ENCODE measurements at regions not wholly inside any gene's neighbourhood (a gene's known extent, or its start where the extent isn't known, plus 50 kb on each side); places are given as distances from the start of the nearest gene placed in this dataset.

GRCh38 chrX:1767026-1767425 lies 152.2 kb downstream of the ASMT start:
- Histone ChIP-seq H3K27me3 (ENCODE audit: insufficient read depth, low read length, poor library complexity, severe bottlenecking) (no peaks in the 10 kb centered on the region), H3K79me2 (ENCODE audit: insufficient read depth, low read length) (no peaks in the 10 kb centered on the region), H2AFZ (ENCODE audit: low read length) (no peak overlapping the region), H3K4me2 (ENCODE audit: low read depth, low read length, poor library complexity, severe bottlenecking) (no peak overlapping the region), H3K9me2 (replicated peaks; ENCODE audit: low read depth, low read length) (no peaks in the 10 kb centered on the region), H3F3A (ENCODE audit: low read depth) (no peaks in the 10 kb centered on the region), H3K9me3 (ENCODE audit: insufficient read depth, low read depth, low read length) (no peaks in the 10 kb centered on the region), H3K36me3 (ENCODE audit: insufficient read depth, low read length) (no peaks in the 10 kb centered on the region), H3K4me3 (ENCODE audit: low read length, poor library complexity, severe bottlenecking) (no peak overlapping the region), H3K9ac (ENCODE audit: low read depth, low read length, poor library complexity, severe bottlenecking) (no peak overlapping the region), H3K4me1 (ENCODE audit: insufficient read depth, low read length, poor library complexity, severe bottlenecking) (no peaks in the 10 kb centered on the region), H4K20me1 (ENCODE audit: insufficient read depth, low read length, poor library complexity, severe bottlenecking) (no peaks in the 10 kb centered on the region)
- TF ChIP-seq EZH2phosphoT487 (IDR thresholded peaks at IDR 0.05; ENCODE audit: borderline replicate concordance) (no peak), CTCF (conservative IDR thresholded peaks at IDR 0.05; ENCODE audit: low read length) (no peak)

- Histone ChIP-seq H3K79me2 (ENCODE audit: insufficient read depth, low read length) (no peaks in the 10 kb centered on the region), H4K20me1 (ENCODE audit: insufficient read depth, low read length, poor library complexity, severe bottlenecking) (no peaks in the 10 kb centered on the region), H3K9me3 (ENCODE audit: insufficient read depth, low read depth, low read length) (no peaks in the 10 kb centered on the region), H3K9me2 (replicated peaks; ENCODE audit: low read depth, low read length) (no peaks in the 10 kb centered on the region), H3K4me1 (ENCODE audit: insufficient read depth, low read length, poor library complexity, severe bottlenecking) (no peaks in the 10 kb centered on the region), H2AFZ (ENCODE audit: low read length) (no peak overlapping the region), H3K27me3 (ENCODE audit: insufficient read depth, low read length, poor library complexity, severe bottlenecking) (no peaks in the 10 kb centered on the region), H3K4me2 (ENCODE audit: low read depth, low read length, poor library complexity, severe bottlenecking) (no peak overlapping the region), H3K36me3 (ENCODE audit: insufficient read depth, low read length) (no peaks in the 10 kb centered on the region), H3K4me3 (ENCODE audit: low read length, poor library complexity, severe bottlenecking) (no peak overlapping the region), H3K9ac (ENCODE audit: low read depth, low read length, poor library complexity, severe bottlenecking) (no peak overlapping the region), H3F3A (ENCODE audit: low read depth) (no peaks in the 10 kb centered on the region)
- TF ChIP-seq EZH2phosphoT487 (IDR thresholded peaks at IDR 0.05; ENCODE audit: borderline replicate concordance) = no peak
- no peak for TF ChIP-seq CTCF (conservative IDR thresholded peaks at IDR 0.05; ENCODE audit: low read length)
These were observed 164.0 kb downstream of the ASMT start for GRCh38 chrX:1778817-1779216.

- H3K36me3 ChIP-seq (ENCODE audit: insufficient read depth, low read length) = no peaks in the 10 kb centered on the region
- TF ChIP-seq CTCF (conservative IDR thresholded peaks at IDR 0.05; ENCODE audit: low read length) (no peak), EZH2phosphoT487 (IDR thresholded peaks at IDR 0.05; ENCODE audit: borderline replicate concordance) (no peak)
- H3K27me3 ChIP-seq (ENCODE audit: insufficient read depth, low read length, poor library complexity, severe bottlenecking) = no peaks in the 10 kb centered on the region
- H4K20me1 ChIP-seq (ENCODE audit: insufficient read depth, low read length, poor library complexity, severe bottlenecking) = no peaks in the 10 kb centered on the region
- H3K9ac ChIP-seq (ENCODE audit: low read depth, low read length, poor library complexity, severe bottlenecking) = no peak overlapping the region
- H3K4me1 ChIP-seq (ENCODE audit: insufficient read depth, low read length, poor library complexity, severe bottlenecking) = no peaks in the 10 kb centered on the region
- H3K9me3 ChIP-seq (ENCODE audit: insufficient read depth, low read depth, low read length) = no peaks in the 10 kb centered on the region
- no peaks in the 10 kb centered on the region for H3F3A ChIP-seq (ENCODE audit: low read depth)
- H3K79me2 ChIP-seq (ENCODE audit: insufficient read depth, low read length) = no peaks in the 10 kb centered on the region
- H2AFZ ChIP-seq (ENCODE audit: low read length) = no peak overlapping the region
- H3K4me2 ChIP-seq (ENCODE audit: low read depth, low read length, poor library complexity, severe bottlenecking) = no peak overlapping the region
- H3K4me3 ChIP-seq (ENCODE audit: low read length, poor library complexity, severe bottlenecking) = no peak overlapping the region
- H3K9me2 ChIP-seq (replicated peaks; ENCODE audit: low read depth, low read length) = no peaks in the 10 kb centered on the region
These were observed 164.8 kb downstream of the ASMT start for GRCh38 chrX:1779626-1780025.

Data from Loucy (cell line).